Panc1 (cell line): ENCODE measurements at regions not wholly inside any gene's neighbourhood (a gene's known extent, or its start where the extent isn't known, plus 50 kb on each side); places are given as distances from the start of the nearest gene placed in this dataset.

Experiments used
- ATAC-seq: fragments of 200-7000 bp; cut with Tn5 transposase; 2 replicates; pipeline ENCODE4 v1.9.1; 2020; ENCODE audit warnings: mild to moderate bottlenecking, moderate library complexity
- BruUV-seq: library from RNA; stranded (reverse); fragments of 400-500 nt; replicated peaks from 2 replicates; lab custom pipeline; 2021; lab: Mats Ljungman, UMichigan
- CTCF ChIA-PET: fragments of 300-600 bp; sonication (Branson Sonifier 250); formaldehyde crosslinking; loops from one replicate; lab custom pipeline; 2022; ENCODE audit warnings: antibody characterized with exemption; lab: Charles Lee
- POLR2A ChIA-PET: fragments of 300-600 bp; sonication (Branson Sonifier 250); formaldehyde crosslinking; loops from one replicate; lab custom pipeline; 2022; ENCODE audit warnings: antibody characterized with exemption; lab: Charles Lee
- DNase-seq: peaks from one replicate; pipeline ENCODE4 v3.0.0-alpha.2; 2010; ENCODE audit warnings: low read depth, low spot score
- H3K27ac ChIP-seq: 2 replicates; pipeline ENCODE4 v1.5.1; 2011; ENCODE audit warnings: mild to moderate bottlenecking, low read length, inconsistent platforms
- H3K27me3 ChIP-seq: fragments of 200-500 bp; sonication (Bioruptor generic); 2 replicates; pipeline ENCODE4 v1.6.0; 2014; ENCODE audit warnings: low read length, inconsistent platforms; ENCODE audit not compliant: control insufficient read depth, insufficient read depth
- H3K36me3 ChIP-seq: fragments of 200-500 bp; sonication (Bioruptor generic); 2 replicates; pipeline ENCODE4 v1.5.1; 2014; ENCODE audit warnings: inconsistent platforms, mild to moderate bottlenecking, low read length, moderate library complexity; ENCODE audit not compliant: control insufficient read depth, insufficient read depth
- H3K4me1 ChIP-seq: 2 replicates; pipeline ENCODE4 v1.5.1; 2011; ENCODE audit warnings: inconsistent platforms, mild to moderate bottlenecking, low read length, moderate library complexity; ENCODE audit not compliant: control insufficient read depth, insufficient read depth
- H3K4me3 ChIP-seq, 2 experiments: 2 replicates each; pipeline ENCODE4 v1.5.1; 2011 to 2012; ENCODE audit warnings: low read depth in 2 of 2, low read length in 2 of 2, mild to moderate bottlenecking in 2 of 2, inconsistent platforms in 1 of 2, moderate library complexity in 1 of 2
- H3K9me3 ChIP-seq: fragments of 200-500 bp; sonication (Bioruptor generic); 2 replicates; pipeline ENCODE4 v1.5.1; 2014; ENCODE audit warnings: low read depth, mild to moderate bottlenecking, inconsistent platforms, low read length, moderate library complexity; ENCODE audit not compliant: control insufficient read depth, insufficient read depth
- POLR2AphosphoS5 ChIP-seq: IDR thresholded peaks from 2 replicates; pipeline ENCODE4 v1.6.1; 2012; ENCODE audit warnings: mild to moderate bottlenecking, low read depth, low read length, moderate library complexity
- SIN3A ChIP-seq: IDR thresholded peaks from 2 replicates; pipeline ENCODE4 v1.6.1; 2012; ENCODE audit warnings: low read depth, mild to moderate bottlenecking, low read length, moderate library complexity, borderline replicate concordance; ENCODE audit not compliant: insufficient read depth
- TCF7L2 ChIP-seq: IDR thresholded peaks from 2 replicates; pipeline ENCODE4 v1.6.1; 2011; ENCODE audit warnings: mild to moderate bottlenecking, low read depth, low read length, inconsistent platforms
- in situ Hi-C: cut with HindIII; loops from 2 replicates; pipeline ENCODE4 v1.10.0; 2016; ENCODE audit warnings: low sequenced_read_pairs, low pct_unique_long_range_greater_than_20kb
- intact Hi-C: fragments of 100-400 bp; cut with micrococcal nuclease; formaldehyde crosslinking; loops from one replicate; pipeline ENCODE4 v1.10.0; 2022; ENCODE audit not compliant: unreplicated experiment
- TF ChIP-seq, protein P1 (sequence below), 2 experiments: IDR thresholded peaks; 2 replicates each; pipeline ENCODE4 v1.6.1; 2011 to 2012; ENCODE audit warnings: low read depth in 2 of 2, control low read depth in 1 of 2, low read length in 1 of 2, mild to moderate bottlenecking in 1 of 2, moderate library complexity in 1 of 2; ENCODE audit not compliant: insufficient read depth in 1 of 2
- TF ChIP-seq, protein P2 (sequence below): fragments of 450-650 bp; IDR thresholded peaks from 2 replicates; pipeline ENCODE4 v1.5.1; 2017; ENCODE audit warnings: mild to moderate bottlenecking

DNA sequence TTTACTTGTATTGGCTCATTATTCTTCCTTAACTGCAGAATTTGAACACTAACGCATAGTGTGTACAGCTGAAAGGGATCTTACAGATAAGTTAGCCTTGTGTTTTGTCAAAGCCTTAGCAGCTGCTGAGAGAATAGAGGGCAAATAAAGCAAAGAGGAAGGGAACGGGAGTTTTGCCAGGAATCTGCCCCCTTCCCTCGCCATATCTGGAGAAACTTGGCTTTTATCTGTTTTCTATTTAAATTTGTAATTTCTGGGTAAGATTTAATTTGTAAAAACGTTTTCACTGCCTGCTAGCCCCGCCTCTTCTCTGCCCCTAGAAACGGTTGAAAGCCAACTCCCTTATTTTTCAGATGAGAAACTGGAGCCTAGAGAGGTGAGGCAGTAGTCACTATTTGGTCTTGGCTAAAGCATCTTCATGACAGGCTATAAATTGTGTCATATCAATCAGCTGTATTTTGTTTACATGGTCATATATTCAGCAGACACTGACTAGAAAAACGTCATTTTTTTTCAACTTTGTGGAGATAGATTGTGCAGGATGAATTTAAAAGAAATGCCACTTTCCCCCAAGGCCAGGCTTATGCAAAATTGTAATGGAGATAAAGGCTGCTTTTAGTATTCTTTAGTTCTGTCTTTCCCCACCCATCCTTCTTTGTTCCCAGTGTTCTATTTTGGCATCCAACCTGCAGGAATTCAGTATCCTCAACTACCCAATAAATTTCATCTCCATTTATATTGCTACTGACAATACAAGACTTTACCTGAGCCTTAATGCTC lies 319.4 kb downstream of the SH2D1A start:
- no TSS peak for BruUV-seq
- ChIA-PET POLR2A (no interaction called here), CTCF (no interaction called here)
- Histone ChIP-seq H3K9me3 (no peaks in the 10 kb centered on the region), H3K4me1 (no peaks in the 10 kb centered on the region), H3K27me3 (no peaks in the 10 kb centered on the region), H3K36me3 (no peaks in the 10 kb centered on the region), H3K4me3 (no peak overlapping the region), H3K27ac (no peak overlapping the region)
- DNase-seq: no peak
- no peak for TF ChIP-seq TCF7L2
- no peak for TF ChIP-seq POLR2AphosphoS5
- TF ChIP-seq SIN3A: no peak
- TF ChIP-seq, protein P1, sequence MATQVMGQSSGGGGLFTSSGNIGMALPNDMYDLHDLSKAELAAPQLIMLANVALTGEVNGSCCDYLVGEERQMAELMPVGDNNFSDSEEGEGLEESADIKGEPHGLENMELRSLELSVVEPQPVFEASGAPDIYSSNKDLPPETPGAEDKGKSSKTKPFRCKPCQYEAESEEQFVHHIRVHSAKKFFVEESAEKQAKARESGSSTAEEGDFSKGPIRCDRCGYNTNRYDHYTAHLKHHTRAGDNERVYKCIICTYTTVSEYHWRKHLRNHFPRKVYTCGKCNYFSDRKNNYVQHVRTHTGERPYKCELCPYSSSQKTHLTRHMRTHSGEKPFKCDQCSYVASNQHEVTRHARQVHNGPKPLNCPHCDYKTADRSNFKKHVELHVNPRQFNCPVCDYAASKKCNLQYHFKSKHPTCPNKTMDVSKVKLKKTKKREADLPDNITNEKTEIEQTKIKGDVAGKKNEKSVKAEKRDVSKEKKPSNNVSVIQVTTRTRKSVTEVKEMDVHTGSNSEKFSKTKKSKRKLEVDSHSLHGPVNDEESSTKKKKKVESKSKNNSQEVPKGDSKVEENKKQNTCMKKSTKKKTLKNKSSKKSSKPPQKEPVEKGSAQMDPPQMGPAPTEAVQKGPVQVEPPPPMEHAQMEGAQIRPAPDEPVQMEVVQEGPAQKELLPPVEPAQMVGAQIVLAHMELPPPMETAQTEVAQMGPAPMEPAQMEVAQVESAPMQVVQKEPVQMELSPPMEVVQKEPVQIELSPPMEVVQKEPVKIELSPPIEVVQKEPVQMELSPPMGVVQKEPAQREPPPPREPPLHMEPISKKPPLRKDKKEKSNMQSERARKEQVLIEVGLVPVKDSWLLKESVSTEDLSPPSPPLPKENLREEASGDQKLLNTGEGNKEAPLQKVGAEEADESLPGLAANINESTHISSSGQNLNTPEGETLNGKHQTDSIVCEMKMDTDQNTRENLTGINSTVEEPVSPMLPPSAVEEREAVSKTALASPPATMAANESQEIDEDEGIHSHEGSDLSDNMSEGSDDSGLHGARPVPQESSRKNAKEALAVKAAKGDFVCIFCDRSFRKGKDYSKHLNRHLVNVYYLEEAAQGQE (IDR thresholded peaks at IDR 0.05; ENCODE audit: insufficient read depth in 1 of 2, low read depth in 2 of 2, low read length in 1 of 2): no peak
- TF ChIP-seq, protein P2, sequence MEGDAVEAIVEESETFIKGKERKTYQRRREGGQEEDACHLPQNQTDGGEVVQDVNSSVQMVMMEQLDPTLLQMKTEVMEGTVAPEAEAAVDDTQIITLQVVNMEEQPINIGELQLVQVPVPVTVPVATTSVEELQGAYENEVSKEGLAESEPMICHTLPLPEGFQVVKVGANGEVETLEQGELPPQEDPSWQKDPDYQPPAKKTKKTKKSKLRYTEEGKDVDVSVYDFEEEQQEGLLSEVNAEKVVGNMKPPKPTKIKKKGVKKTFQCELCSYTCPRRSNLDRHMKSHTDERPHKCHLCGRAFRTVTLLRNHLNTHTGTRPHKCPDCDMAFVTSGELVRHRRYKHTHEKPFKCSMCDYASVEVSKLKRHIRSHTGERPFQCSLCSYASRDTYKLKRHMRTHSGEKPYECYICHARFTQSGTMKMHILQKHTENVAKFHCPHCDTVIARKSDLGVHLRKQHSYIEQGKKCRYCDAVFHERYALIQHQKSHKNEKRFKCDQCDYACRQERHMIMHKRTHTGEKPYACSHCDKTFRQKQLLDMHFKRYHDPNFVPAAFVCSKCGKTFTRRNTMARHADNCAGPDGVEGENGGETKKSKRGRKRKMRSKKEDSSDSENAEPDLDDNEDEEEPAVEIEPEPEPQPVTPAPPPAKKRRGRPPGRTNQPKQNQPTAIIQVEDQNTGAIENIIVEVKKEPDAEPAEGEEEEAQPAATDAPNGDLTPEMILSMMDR: no peak
- ATAC-seq: no peak
- intact Hi-C loops (no loop called here), in situ Hi-C loops (no loop called here)

DNA sequence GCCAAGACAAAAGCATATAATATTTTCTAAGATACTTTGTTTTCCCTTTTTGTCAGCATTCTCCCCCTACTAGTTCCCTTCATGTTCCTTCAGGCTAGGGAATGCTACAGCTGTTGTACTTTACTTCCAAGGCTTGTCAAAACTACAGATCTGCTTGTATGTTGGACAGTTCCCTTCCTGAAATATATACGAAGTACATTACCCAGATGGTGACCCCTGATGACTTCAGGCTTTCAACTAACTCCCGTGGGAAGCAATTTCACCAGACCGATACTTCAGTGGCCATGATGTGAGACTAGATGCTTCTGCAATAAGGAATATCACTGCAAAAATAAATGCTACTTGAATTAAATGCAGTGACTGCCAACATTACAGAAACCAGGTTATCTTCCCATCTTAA lies 332.8 kb downstream of the SH2D1A start:
- H3K4me1 ChIP-seq: no peaks in the 10 kb centered on the region
- no peaks in the 10 kb centered on the region for H3K27me3 ChIP-seq
- no peaks in the 10 kb centered on the region for H3K36me3 ChIP-seq
- DNase-seq (no peak), ATAC-seq (no peak)
- no peak overlapping the region for H3K4me3 ChIP-seq
- H3K27ac ChIP-seq: no peak overlapping the region
- no TSS peak for BruUV-seq
- ChIA-PET CTCF (no interaction called here), POLR2A (no interaction called here)
- TF ChIP-seq, protein P2: no peak
- TF ChIP-seq POLR2AphosphoS5 (no peak), TCF7L2 (no peak), SIN3A (no peak)
- TF ChIP-seq, protein P1 (IDR thresholded peaks at IDR 0.05; ENCODE audit: insufficient read depth in 1 of 2, low read depth in 2 of 2, low read length in 1 of 2): no peak
- intact Hi-C loops (no loop called here), in situ Hi-C loops (no loop called here)
- H3K9me3 ChIP-seq: no peaks in the 10 kb centered on the region
